Colon (tissue), 2 donors: ENCODE measurements at regions not wholly inside any gene's neighbourhood (a gene's known extent, or its start where the extent isn't known, plus 50 kb on each side); places are given as distances from the start of the nearest gene placed in this dataset.

Experiments
- FAIRE-seq: peaks from 2 replicates; lab custom pipeline; 2012; peaks lifted over from hg19 to GRCh38; lab: Jason Lieb, UNC
- donor health status: control.
- donor health status: control.

DNA sequence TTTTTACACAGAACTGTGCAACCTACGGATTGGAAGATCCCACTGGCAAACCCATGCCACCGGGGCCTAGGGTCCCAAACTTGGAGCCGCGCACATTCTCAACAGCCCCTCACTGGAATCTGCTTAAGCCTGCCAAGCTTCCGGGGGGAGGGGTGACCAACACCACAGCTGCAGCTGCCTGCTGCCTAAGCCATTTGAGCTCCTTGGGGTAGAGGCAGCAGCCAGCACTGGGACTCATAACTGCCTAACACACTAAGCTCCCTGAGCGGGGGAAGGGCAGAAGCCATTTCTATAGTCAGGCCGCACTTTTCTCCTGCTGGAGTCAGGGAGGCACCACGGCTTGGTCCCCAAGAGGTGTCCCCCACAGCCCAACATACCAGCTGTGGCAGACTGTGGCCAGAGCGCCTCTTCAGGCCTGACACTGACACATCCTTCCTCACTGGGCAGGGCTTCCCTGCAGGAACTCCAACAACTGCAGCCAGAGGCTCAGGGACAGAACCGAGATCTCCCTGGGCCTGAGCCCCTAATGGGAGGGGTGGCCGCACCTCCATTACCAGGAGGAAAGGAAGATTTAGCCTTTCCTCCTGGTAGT lies 270.3 kb upstream of the ECI2 start:
- no peak for FAIRE-seq

- no peak for FAIRE-seq
Observed at GRCh38 chr6:4404415-4404814, 269.0 kb upstream of the ECI2 start.

DNA sequence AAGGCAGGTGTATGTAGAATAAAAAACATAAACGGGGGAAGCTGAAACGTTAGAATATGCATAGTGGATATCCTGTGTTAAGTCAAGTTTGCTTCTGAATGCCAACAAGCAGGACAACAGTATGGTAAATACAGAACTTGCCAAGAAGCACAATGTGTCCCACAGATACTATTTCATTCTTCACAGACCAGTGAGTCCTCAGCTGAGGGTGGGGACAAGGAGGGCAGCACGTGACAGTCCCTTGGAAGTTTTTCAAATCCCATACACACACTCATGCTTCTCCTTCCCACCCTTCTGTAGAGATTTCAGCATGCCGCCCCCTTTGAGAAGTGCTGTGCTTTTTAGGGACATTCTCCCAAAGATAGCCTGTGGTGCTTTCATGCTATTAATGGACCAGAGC lies 268.5 kb upstream of the ECI2 start:
- FAIRE-seq = no peak

GRCh38 chr6:4403023-4403752 lies 267.8 kb upstream of the ECI2 start:
- no peak for FAIRE-seq

- FAIRE-seq = no peak
Observed at GRCh38 chr6:4402477-4402976, 267.2 kb upstream of the ECI2 start.

GRCh38 chr6:4401408-4402368 lies 266.3 kb upstream of the ECI2 start:
- no peak for FAIRE-seq

GRCh38 chr6:4399656-4400055 lies 264.3 kb upstream of the ECI2 start:
- FAIRE-seq = no peak

GRCh38 chr6:4398791-4399190 lies 263.4 kb upstream of the ECI2 start:
- FAIRE-seq = no peak

- FAIRE-seq = no peak
Observed at GRCh38 chr6:4397307-4397706, 261.9 kb upstream of the ECI2 start.

- FAIRE-seq = no peak
Observed at GRCh38 chr6:4396044-4396443, 260.7 kb upstream of the ECI2 start.

DNA sequence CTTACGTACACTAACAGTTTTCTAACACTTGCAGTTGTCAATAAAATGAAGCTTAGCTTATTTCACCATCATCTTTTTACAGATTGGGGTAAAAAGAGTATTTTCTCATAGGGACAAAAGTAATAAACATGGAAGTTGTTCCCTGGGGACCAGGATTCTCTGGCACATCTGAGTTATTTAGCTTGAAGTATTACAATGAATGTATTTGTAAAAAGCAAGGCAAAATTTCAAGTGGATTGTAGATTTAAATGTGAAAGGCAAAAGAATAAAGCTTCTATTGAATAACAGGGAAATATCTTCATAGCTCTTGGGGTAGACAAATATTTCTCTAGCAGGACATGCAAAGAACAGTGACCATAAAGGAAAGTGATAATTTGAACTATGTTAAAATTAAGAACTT lies 260.0 kb upstream of the ECI2 start:
- no peak for FAIRE-seq

GRCh38 chr6:4394786-4395185 lies 259.4 kb upstream of the ECI2 start:
- FAIRE-seq = no peak

DNA sequence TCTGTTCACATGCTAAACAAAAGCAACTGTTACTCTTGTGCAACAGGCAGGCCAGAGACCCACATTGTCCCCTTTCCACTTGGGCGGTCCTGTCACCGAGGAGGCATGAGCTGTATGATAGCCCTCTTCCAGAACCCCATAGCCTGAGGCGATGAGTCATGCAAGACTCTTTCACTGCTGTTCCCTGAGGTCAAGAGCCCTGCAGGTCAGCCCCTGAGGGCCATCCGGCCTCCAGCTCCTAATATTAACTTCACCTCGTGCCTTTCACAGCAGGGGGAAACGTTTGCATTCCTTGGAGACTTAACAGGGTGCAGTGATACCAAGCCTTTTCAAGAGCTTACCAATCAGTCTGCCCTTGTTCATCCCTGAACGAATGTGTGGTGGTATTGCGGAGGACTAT lies 253.3 kb upstream of the ECI2 start:
- no peak for FAIRE-seq

DNA sequence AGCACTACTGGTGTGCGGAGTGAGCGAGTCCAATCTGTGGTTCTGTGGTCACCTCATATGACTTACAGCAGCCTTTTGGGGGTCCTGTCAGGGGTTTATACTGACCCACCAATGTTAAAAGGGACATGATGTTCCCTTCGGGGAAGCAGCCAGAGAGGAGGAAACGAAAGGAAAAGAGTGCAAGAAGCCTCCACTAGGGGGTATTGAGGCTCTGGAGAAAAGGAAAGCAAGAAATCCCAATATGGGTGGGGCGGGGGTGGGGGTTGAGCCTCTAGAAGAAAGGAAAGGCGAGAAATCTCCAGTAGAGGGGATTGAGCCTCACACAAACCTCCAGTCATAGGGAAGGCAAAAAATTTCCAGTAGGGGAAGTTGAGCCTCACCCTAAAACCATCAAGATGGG lies 249.3 kb upstream of the ECI2 start:
- no peak for FAIRE-seq

GRCh38 chr6:4383910-4384638 lies 248.7 kb upstream of the ECI2 start:
- no peak for FAIRE-seq

GRCh38 chr6:4382362-4382853 lies 247.0 kb upstream of the ECI2 start:
- FAIRE-seq = no peak

DNA sequence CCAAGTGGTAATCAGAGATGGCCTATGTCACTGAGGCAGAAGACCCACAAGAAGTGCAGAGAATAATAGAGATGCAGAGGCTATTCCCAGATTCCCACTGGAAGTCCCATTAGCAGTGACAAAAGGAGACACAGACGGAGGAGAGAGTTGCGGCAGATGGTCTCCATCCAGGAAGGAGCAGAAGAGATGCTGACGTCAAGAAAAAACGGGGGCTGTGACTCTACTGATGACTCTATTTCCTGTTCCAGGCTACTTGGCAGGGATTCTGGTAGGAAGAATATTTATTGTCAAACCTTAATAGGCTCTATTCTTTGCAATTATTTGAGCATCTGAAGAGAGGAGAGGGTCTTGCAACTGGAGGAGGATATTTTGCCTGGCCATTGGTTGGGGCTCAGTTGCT lies 246.0 kb upstream of the ECI2 start:
- no peak for FAIRE-seq

DNA sequence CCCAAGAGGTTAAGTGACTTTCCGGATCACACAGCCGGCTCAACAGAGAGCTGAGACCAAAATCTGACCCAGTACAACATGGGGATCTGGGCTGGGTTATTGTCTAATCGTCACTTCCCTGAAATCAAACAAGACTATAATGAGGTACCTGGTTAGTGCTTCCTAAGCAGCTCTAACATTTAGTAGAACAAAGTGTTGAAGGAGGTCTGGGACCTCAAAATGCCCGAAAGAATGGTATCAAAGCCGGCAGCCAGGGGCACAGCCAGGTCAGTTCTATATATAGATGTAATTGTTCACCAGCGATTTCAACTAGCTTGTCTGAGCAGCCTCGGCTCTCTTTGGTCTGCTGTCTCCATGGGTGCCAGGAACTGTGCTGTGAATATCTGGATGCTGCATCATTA lies 245.5 kb upstream of the ECI2 start:
- FAIRE-seq = no peak

DNA sequence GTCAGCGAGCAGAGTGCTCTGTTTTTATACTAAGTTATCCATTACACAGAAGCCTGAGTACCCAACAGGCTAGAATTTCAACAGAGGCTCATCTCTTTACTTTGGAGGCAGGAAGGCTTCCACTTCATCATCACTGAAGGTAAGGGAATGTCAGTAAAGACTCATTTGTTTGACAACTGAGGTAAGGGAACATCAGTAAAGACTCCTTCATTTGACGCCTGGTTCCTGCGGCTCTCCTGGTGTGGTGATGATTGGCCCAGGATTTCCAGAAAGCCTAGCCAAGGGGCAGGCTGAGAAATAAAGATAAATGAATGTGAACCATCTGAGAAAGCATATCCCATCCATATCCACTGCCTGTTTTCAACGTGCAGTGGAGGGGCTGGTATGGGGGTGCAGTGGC lies 244.6 kb upstream of the ECI2 start:
- no peak for FAIRE-seq

DNA sequence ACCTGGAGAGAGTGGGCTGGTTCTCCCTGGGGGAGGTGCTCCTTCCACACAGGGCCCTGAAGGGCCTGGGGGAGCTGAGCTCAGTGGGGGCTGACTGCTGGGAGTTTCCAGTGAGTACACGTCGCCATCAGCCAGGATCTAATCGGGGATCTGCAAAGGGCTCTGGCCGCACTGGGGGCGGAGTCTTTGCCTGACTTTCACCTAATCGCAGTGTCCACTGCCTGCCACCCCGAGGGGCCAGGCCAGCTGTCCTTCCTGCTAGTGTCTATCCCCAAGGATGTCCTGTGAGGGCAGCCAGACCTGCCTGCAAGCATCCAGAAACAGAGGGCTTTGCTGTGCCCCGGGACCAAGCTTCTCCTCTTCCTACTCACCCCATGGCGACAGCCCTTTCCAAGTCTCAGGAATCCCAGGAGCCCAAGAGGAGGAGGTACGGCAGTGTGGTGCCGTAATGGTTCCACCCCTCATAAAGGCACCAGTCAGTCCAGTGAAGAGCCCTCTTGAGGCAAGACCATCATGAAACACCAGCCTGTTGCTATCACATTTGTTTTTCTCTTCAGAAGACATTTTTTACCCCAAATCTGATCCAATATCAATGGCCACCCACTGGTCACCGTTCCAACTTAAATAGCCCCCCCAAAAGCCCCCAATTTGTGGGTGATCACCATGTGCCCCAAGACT lies 243.1 kb upstream of the ECI2 start:
- FAIRE-seq = no peak

DNA sequence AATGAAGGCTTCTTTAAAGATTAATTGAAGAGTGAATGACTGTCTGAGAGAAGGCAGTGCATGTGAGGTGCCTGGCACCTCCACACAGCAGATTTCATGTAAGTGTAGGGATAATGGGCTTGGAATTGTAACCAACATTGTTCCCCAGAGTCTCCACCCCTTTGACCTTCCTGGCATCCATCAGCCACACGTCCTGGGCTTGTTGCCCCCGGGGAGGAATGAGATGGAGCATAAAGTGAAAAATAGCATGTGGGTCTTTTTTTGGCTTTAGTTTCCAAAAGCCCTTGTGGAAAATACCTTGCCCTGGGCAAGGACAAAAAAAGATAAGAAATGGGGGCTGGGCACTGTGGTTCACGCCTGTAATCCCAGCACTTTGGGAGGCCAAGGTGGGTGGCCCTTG lies 242.2 kb upstream of the ECI2 start:
- FAIRE-seq = no peak
